HFFc6 (cell line): ENCODE measurements at regions not wholly inside any gene's neighbourhood (a gene's known extent, or its start where the extent isn't known, plus 50 kb on each side); places are given as distances from the start of the nearest gene placed in this dataset.

Source experiments
- DNase-seq: peaks from one replicate; pipeline ENCODE4 v3.0.0-alpha.2; 2018
- H3K27ac Mint-ChIP-seq: 2 replicates; pipeline ENCODE4 v1.8.0; 2020; ENCODE audit warnings: mild to moderate bottlenecking, mixed read lengths
- H3K27me3 Mint-ChIP-seq: 2 replicates; pipeline ENCODE4 v1.8.0; 2021; ENCODE audit warnings: mild to moderate bottlenecking, moderate library complexity, mixed read lengths; ENCODE audit not compliant: insufficient read depth
- H3K36me3 Mint-ChIP-seq: 2 replicates; pipeline ENCODE4 v1.8.0; 2021; ENCODE audit warnings: low read depth, mixed read lengths
- H3K4me1 Mint-ChIP-seq: 2 replicates; pipeline ENCODE4 v1.8.0; 2020; ENCODE audit warnings: low read depth, mixed read lengths
- H3K4me3 Mint-ChIP-seq: 2 replicates; pipeline ENCODE4 v1.8.0; 2020; ENCODE audit warnings: mild to moderate bottlenecking, moderate library complexity, mixed read lengths
- H3K9me3 Mint-ChIP-seq: 2 replicates; pipeline ENCODE4 v1.8.0; 2020; ENCODE audit warnings: mild to moderate bottlenecking, mixed read lengths
- CTCF ChIP-seq: fragments of 200-600 bp; sonication (generic); IDR thresholded peaks from 2 replicates; pipeline ENCODE4 v1.5.0; 2021; ENCODE audit warnings: antibody characterized with exemption, mild to moderate bottlenecking

DNA sequence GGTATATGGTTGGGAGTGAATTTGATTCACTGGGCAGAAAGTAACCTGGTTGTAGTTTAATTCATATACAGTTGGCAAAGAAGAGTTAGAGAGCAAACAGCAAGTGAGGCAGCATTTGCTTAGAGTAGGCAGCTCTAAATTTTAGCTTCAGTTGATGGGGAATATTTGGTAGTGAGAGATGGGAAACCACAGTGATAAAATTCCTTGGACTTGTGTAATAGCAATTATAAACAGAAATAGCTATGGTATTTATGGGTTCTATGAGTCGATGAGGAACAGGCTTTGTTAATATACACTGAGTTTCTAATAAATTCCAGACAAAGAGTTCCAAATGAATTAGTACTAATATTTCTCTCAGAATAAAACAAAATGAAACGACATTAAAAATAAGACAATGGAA lies 894.0 kb downstream of the ROBO2 start:
- Mint-ChIP-seq H3K27ac (no peak overlapping the region), H3K36me3 (no peaks in the 10 kb centered on the region), H3K4me3 (no peak overlapping the region), H3K4me1 (no peaks in the 10 kb centered on the region; the same call in 1 of the 2 replicates), H3K9me3 (peaks cover 3% of the 10 kb centered on the region; the same call in 1 of the 2 replicates), H3K27me3 (no peaks in the 10 kb centered on the region)
- DNase-seq: no peak
- TF ChIP-seq CTCF: no peak

DNA sequence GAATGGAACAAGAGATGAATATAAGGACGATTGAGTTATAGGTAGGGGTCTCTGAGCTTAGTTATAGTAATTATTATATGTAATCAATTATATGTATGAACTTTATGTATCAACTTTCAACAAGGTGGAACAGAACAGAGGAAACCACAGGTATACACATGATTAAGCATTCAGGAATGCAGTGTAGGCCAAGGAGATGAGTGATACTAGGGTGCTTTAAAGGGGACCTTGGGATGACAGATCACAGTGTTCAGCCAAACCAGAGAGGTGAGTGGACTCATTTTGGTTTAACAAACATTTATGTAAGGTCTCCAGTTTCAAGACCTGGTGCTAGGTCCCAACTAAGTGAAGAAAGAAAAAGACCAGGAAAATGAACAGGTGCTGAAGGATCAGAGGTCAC lies 895.5 kb downstream of the ROBO2 start:
- Mint-ChIP-seq H3K4me1 (no peaks in the 10 kb centered on the region), H3K4me3 (no peak overlapping the region), H3K36me3 (no peaks in the 10 kb centered on the region), H3K27me3 (no peaks in the 10 kb centered on the region), H3K27ac (no peak overlapping the region), H3K9me3 (no peaks in the 10 kb centered on the region; the same call in 1 of the 2 replicates)
- no peak for DNase-seq
- TF ChIP-seq CTCF: no peak

DNA sequence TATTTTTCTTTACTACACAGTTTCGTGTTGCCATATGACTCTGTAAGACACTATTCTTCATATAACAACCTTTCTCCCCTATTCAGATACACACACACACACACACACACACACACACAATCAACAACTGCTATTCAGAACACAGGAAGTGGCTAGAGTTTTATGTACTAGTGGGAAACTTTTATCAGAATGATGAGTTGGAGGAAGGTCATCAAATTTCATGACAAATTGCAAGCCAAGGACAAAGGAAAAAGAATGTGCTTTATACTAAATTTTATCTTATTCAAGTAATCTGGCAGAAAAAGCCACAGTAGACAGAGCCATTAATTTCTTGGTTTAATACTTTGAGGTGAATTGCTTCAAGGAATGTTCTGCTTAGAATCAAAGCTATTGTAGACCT lies 899.8 kb downstream of the ROBO2 start:
- H3K27ac Mint-ChIP-seq: no peak overlapping the region
- no peak for TF ChIP-seq CTCF
- no peaks in the 10 kb centered on the region for H3K36me3 Mint-ChIP-seq
- H3K27me3 Mint-ChIP-seq: no peaks in the 10 kb centered on the region
- H3K9me3 Mint-ChIP-seq: no peaks in the 10 kb centered on the region; the same call in 1 of the 2 replicates
- no peak for DNase-seq
- H3K4me1 Mint-ChIP-seq: no peaks in the 10 kb centered on the region
- H3K4me3 Mint-ChIP-seq: no peak overlapping the region

GRCh38 chr3:77943598-77943997 lies 903.7 kb downstream of the ROBO2 start:
- Mint-ChIP-seq H3K27ac (no peak overlapping the region), H3K4me3 (no peak overlapping the region)

DNA sequence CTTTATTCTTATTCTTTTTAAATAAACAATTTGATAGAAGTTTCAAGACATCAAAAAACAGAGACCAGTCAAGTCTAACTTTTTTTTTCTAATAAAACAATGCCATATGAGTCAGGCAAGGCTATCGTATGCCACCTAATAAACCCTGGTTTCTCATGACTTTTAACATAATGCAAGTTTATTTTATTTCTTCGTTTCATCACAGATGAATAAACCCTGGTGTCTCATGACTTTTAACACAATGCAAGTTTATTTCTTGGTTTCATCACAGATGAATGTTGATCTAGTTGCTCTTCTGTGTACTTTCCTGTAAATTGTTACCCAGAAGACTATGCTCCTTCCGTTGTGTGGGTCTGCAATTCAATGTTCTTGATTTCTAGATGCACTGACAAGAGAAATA lies 905.4 kb downstream of the ROBO2 start:
- Mint-ChIP-seq H3K4me3 (no peak overlapping the region), H3K9me3 (peaks cover 7% of the 10 kb centered on the region), H3K36me3 (no peaks in the 10 kb centered on the region), H3K27me3 (no peaks in the 10 kb centered on the region), H3K27ac (no peak overlapping the region), H3K4me1 (no peaks in the 10 kb centered on the region)
- no peak for DNase-seq
- no peak for TF ChIP-seq CTCF

More at GRCh38 chr3:77943598-77943997, 903.7 kb downstream of the ROBO2 start:
- no peaks in the 10 kb centered on the region for H3K36me3 Mint-ChIP-seq
- no peak for DNase-seq
- H3K27me3 Mint-ChIP-seq: no peaks in the 10 kb centered on the region
- no peaks in the 10 kb centered on the region for H3K4me1 Mint-ChIP-seq
- no peak for TF ChIP-seq CTCF
- H3K9me3 Mint-ChIP-seq: no peaks in the 10 kb centered on the region; the same call in 1 of the 2 replicates

DNA sequence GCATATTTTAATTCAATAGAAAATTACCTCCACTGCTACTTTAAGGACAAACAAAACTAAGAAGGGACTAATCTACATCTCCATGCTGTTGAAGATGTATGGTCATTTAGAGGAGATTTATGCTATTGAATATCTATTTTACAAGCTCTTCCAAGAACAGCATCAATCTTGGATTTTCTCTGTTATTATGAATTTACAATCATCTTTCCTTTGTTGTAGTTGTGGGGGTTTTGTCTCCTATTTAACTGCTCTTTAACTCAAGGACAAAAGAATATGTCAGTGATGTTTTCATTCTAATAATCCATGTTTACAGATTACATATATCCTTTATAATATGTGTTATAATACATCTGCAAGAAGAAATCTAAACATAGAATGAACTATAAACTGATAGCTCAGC lies 907.8 kb downstream of the ROBO2 start:
- no peak overlapping the region for H3K4me3 Mint-ChIP-seq
- no peaks in the 10 kb centered on the region for H3K36me3 Mint-ChIP-seq
- no peak for TF ChIP-seq CTCF
- H3K9me3 Mint-ChIP-seq: peaks cover 15% of the 10 kb centered on the region
- no peaks in the 10 kb centered on the region for H3K4me1 Mint-ChIP-seq
- no peaks in the 10 kb centered on the region for H3K27me3 Mint-ChIP-seq
- no peak overlapping the region for H3K27ac Mint-ChIP-seq
- no peak for DNase-seq
